ENCODE measurements at regions not wholly inside any gene's neighbourhood (a gene's known extent, or its start where the extent isn't known, plus 50 kb on each side); places are given as distances from the start of the nearest gene placed in this dataset.
"Not testable (repeated sequence)": the region's sequence is repeated elsewhere in the genome, so short reads cannot be mapped to it uniquely, and the experiment has no call there.

DNA sequence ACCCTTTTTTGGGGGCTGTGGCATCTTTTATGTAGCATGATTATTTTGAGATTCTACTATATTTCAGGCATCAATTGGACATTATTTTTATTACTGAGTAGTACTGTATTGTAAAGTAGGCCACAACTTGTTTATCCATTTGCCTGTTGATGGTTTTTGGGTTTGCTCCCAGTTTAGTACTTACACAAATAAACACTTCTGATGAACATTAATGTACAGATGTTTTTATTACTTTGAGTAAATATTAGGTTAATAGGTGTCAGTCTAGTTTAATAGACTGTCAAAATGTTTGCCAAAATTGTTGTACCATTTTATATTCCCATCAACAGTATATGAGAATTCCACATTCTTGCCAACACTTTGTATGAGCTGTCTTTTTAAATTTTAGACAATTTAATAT, 214.9 kb upstream of the MAD2L1 start:
- TF ChIP-seq, protein P1, sequence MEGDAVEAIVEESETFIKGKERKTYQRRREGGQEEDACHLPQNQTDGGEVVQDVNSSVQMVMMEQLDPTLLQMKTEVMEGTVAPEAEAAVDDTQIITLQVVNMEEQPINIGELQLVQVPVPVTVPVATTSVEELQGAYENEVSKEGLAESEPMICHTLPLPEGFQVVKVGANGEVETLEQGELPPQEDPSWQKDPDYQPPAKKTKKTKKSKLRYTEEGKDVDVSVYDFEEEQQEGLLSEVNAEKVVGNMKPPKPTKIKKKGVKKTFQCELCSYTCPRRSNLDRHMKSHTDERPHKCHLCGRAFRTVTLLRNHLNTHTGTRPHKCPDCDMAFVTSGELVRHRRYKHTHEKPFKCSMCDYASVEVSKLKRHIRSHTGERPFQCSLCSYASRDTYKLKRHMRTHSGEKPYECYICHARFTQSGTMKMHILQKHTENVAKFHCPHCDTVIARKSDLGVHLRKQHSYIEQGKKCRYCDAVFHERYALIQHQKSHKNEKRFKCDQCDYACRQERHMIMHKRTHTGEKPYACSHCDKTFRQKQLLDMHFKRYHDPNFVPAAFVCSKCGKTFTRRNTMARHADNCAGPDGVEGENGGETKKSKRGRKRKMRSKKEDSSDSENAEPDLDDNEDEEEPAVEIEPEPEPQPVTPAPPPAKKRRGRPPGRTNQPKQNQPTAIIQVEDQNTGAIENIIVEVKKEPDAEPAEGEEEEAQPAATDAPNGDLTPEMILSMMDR (IDR thresholded peaks at IDR 0.05; ENCODE audit: control insufficient read depth, extremely low read depth, insufficient read depth): no peak
- DNase-seq (ENCODE audit: low read depth): peak; percentile 86
- no peak overlapping the region for H3K4me3 ChIP-seq (ENCODE audit: low read depth, low read length)

DNA sequence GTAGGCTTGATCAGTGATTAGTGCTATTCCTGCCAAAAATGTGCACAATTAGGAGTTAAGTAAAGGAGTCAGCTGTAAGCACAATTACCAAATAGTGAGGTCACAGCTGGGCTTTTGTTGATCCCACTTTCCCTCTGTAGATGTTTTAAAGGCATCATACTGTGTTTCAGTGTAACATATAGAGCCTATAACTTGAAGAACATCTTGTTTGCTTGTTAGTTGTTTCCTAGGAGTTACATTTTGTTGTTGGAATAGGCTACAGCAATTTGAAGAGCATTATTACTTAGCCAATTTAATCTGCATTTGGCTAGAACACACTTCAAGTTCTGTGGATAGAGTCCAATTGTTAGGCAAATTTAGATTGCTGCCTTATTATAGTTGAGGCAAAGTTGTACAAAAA, 210.7 kb upstream of the MAD2L1 start:
- DNase-seq (ENCODE audit: low read depth): no peak
- H3K4me3 ChIP-seq (ENCODE audit: low read depth, low read length): no peak overlapping the region
- TF ChIP-seq, protein P1 (IDR thresholded peaks at IDR 0.05; ENCODE audit: control insufficient read depth, extremely low read depth, insufficient read depth): no peak

DNA sequence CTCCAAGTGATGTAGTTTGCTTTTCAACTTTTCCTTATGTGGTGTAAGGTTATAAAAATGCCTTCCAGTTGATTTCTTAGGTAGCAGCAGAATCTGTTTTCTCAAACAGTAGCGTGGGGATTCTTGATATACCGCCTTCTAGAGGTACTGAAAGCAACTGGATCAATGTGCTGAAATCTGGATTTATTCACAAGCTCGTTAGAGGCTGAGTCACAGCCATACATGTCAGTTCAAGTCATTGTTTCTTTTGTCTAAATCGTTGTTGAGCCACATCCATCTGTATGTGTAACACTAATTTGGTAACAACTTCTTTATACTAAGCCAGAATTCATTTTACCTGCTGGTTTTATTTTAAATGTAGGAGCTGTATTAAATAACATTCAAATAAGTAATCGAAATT, 200.0 kb upstream of the MAD2L1 start:
- DNase-seq (ENCODE audit: low read depth): no peak
- no peak overlapping the region for H3K4me3 ChIP-seq (ENCODE audit: low read depth, low read length)
- TF ChIP-seq, protein P1 (IDR thresholded peaks at IDR 0.05; ENCODE audit: control insufficient read depth, extremely low read depth, insufficient read depth): no peak

DNA sequence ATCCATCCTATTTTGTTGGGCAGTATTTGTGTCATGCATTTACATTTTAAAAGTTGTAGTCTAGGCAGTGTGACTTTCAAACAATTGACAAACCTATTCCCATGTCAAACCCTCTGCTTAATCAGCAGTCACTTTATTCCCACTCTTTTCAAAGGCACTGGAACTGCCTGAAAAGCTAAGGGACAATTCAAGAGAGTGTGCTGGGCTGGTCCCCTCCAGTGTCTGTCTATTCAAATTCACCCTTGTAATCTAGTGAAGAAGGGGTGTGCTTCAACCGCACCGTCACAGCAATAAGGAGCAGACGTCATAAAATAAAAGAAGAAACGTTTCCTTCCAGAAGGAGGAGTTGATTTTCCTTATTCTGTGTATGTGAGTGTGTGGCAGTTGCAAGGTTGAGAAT, 197.0 kb upstream of the MAD2L1 start:
- TF ChIP-seq, protein P1 (IDR thresholded peaks at IDR 0.05; ENCODE audit: control insufficient read depth, extremely low read depth, insufficient read depth): no peak
- H3K4me3 ChIP-seq (ENCODE audit: low read depth, low read length): no peak overlapping the region
- DNase-seq (ENCODE audit: low read depth): no peak

DNA sequence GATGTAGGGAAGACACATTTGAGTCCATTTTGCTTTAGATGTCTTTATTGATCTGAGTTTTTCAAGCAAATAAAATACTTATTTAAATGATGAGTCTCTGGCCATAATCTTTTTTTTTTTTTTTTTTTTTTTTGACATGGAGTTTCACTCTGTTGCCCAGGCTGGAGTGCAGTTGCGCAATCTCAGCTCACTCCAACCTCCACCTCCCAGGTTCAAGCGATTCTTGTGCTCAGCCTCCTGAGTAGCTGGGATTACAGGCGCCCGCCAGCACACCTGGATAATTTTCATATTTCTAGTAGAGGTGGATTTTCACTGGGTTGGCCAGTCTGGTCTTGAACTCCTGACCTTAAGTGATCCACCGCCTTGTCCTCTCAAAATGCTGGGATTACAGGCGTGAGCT, 194.5 kb upstream of the MAD2L1 start:
- DNase-seq (ENCODE audit: low read depth): no peak
- TF ChIP-seq, protein P1 (IDR thresholded peaks at IDR 0.05; ENCODE audit: control insufficient read depth, extremely low read depth, insufficient read depth): no peak
- H3K4me3 ChIP-seq (ENCODE audit: low read depth, low read length): no peak overlapping the region

DNA sequence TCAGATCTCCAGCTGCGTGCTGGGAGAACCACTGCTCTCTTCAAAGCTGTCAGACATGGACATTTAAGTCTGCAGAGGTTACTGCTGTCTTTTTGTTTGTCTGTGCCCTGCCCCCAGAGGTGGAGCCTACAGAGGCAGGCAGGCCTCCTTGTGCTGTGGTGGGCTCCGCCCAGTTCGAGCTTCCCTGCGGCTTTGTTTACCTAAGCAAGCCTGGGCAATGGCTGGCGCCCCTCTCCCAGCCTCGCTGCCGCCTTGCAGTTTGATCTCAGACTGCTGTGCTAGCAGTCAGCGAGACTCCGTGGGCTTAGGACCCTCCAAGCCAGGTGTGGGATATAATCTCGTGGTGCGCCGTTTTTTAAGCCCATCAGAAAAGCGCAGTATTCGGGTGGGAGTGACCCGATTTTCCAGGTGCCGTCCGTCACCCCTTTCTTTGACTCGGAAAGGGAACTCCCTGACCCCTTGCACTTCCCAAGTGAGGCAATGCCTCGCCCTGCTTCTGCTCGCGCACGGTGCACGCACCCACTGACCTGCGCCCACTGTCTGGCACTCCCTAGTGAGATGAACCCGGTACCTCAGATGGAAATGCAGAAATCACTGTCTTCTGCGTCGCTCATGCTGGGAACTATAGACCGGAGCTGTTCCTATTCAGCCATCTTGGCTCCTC, 189.6 kb upstream of the MAD2L1 start:
- not testable (repeated sequence) for H3K4me3 ChIP-seq (ENCODE audit: low read depth, low read length); DNase-seq (ENCODE audit: low read depth)

DNA sequence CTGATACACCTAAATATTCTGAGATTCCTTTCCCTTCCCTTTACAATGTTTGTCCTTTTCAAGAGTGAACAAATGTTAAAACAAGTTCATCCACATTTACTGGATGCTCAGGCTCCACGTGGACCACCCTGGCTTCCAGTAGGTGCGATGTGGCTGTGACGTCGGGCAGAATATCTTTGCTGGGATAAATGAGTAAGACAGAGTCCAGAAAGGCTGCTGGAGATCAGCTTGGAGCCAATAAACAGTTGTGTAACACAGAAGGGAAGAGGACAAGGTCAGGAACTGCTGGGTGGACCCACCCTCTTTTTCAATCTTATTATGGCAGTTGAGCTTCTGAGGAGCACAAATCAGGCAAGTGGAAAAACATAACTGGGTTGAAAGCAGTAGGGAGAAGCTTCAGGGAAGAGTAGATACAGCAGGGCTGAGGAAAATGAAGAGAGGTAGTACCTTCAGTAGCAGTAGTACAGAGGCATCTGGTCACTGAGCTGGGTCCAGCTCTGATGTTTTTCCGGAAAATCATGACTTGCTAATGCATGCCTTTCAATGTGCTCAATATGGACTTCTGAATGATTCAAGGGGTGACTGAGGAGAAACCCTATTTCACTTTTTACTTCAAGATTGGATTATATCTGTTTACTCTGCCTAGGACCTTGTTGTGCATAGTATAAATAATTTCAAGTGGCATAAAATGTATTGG, 171.8 kb upstream of the MAD2L1 start:
- TF ChIP-seq, protein P1 (IDR thresholded peaks at IDR 0.05; ENCODE audit: control insufficient read depth, extremely low read depth, insufficient read depth): no peak
- no peak overlapping the region for H3K4me3 ChIP-seq (ENCODE audit: low read depth, low read length)
- DNase-seq (ENCODE audit: low read depth): no peak

All from LNCaP clone FGC (cell line).